ENCODE measurements at regions not wholly inside any gene's neighbourhood (a gene's known extent, or its start where the extent isn't known, plus 50 kb on each side); places are given as distances from the start of the nearest gene placed in this dataset.

DNA sequence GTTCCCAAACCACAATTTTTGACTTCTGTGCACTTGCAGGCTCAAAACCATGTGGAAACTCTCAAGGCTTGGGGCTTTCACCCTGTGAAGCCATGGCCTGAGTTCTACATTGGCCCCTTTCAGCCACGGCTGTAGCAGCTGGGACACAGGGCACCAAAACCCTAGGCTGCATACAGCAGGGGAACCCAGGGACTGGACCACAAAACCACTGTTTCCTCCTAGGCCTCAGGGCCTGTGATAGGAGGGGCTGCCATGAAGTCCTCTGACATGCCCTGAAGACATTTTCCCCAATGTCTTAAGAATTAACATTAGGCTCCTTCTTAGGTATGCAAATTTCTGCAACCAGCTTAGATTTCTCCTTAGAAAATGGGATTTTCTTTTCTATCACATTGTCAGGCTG lies 312.1 kb upstream of the TUSC1 start:
- DNase-seq (ENCODE audit: extremely low read depth, low read depth) = no peak
- TF ChIP-seq, protein P1, sequence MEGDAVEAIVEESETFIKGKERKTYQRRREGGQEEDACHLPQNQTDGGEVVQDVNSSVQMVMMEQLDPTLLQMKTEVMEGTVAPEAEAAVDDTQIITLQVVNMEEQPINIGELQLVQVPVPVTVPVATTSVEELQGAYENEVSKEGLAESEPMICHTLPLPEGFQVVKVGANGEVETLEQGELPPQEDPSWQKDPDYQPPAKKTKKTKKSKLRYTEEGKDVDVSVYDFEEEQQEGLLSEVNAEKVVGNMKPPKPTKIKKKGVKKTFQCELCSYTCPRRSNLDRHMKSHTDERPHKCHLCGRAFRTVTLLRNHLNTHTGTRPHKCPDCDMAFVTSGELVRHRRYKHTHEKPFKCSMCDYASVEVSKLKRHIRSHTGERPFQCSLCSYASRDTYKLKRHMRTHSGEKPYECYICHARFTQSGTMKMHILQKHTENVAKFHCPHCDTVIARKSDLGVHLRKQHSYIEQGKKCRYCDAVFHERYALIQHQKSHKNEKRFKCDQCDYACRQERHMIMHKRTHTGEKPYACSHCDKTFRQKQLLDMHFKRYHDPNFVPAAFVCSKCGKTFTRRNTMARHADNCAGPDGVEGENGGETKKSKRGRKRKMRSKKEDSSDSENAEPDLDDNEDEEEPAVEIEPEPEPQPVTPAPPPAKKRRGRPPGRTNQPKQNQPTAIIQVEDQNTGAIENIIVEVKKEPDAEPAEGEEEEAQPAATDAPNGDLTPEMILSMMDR (IDR thresholded peaks at IDR 0.05; ENCODE audit: low read depth, low read length) = no peak

DNA sequence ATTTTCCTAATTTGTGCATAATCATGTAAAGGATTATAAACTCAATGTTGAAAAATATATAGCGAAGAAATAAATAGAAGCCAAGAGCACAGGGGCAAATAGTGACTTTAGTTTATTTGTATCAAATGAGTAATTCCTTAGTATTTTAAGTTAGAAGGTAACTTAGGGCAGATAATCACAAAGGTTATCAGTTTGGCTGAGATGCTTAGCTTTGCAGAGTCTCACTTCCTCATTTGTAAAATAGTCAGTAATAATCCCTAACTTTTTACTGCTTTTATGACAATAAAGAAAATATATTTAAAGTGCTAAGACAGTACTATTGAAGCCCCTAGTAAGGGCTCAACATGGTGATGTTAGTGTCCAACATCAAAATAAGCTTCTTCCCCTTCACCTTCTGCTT lies 297.4 kb upstream of the TUSC1 start:
- DNase-seq (ENCODE audit: extremely low read depth, low read depth) = no peak
- TF ChIP-seq, protein P1 (IDR thresholded peaks at IDR 0.05; ENCODE audit: low read depth, low read length) = no peak

DNA sequence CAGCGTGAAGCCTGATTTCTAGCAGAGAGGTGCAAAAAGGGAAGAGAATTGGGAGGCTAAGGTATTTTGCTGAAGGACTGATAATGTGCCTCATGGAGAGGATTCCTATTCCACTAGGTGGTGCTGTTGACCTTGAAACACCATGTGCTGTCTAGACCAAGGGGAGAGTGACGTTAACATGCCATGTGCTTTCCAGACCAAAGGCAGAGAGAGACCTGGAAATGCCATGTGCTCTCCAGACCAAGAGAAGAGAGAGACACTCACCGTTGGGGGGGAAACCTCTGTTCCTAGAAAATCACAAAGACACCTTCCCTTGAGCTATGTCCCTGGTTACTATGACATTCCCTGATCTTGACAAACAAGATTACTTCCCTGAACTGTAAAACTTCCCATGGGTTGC lies 286.0 kb upstream of the TUSC1 start:
- peak; percentile 28 for DNase-seq (ENCODE audit: extremely low read depth, low read depth)
- TF ChIP-seq, protein P1 (IDR thresholded peaks at IDR 0.05; ENCODE audit: low read depth, low read length) = peak; percentile 68

DNA sequence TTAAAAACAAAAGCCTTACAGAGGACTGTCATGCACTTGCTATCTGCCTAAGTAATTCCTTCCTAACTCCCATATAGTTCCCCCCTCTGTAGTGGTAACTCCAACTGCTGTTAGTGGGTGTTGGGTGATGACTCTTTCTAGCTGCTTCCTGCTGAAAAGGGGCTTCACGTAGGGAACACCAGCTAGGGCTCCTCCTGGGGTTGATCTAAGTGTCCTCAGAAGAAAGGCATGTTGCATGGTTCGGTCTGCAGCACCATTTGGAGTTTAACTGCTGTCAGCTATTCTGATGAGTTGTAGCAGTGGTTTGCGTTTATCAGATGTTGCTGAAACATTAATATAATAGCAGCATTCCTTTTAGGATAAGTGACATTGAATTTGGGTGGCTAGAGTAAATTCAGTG lies 281.9 kb upstream of the TUSC1 start:
- TF ChIP-seq, protein P1 (IDR thresholded peaks at IDR 0.05; ENCODE audit: low read depth, low read length) = no peak
- no peak for DNase-seq (ENCODE audit: extremely low read depth, low read depth)

DNA sequence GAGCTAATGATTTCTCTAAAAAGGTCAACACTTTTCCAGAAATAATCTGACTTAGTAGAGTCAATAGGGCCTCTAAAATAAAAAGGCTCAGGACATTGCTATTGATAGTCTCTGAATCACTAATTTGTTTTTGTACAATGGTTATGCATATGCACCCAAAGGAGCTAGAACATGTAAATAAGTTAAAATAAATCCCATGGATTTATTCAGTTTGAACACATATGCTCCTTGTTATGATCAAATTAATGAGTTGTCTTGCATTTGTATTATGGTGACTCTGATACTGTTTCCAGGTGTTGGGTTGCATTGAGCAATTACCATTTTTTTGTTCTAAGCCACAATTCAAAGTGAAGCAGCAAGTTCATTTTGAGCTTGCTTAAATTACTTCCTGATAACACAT lies 276.0 kb upstream of the TUSC1 start:
- DNase-seq (ENCODE audit: extremely low read depth, low read depth) = no peak

DNA sequence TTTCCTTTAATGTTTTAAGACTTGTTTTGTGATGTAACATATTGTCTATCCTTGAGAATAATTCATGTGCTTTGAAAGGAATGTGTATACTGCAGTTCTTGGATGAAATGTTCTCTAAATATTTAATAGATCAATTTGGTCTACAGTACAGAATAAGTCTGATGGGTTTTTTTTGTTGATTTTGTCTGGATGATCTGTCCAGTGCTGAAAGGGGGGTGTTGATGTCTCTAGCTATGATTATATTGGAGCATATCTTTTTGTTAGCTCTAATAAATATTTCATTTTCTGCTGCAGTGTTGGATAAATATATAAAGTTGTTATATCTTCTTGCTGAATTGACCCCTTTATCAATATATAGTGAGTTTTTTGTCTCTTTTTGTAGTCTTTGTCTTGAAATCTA lies 269.9 kb upstream of the TUSC1 start:
- TF ChIP-seq, protein P1 (IDR thresholded peaks at IDR 0.05; ENCODE audit: low read depth, low read length) = no peak
- DNase-seq (ENCODE audit: extremely low read depth, low read depth) = no peak

More for the DNA sequence above, 276.0 kb upstream of the TUSC1 start:
- TF ChIP-seq, protein P1 (IDR thresholded peaks at IDR 0.05; ENCODE audit: low read depth, low read length) = no peak

DNA sequence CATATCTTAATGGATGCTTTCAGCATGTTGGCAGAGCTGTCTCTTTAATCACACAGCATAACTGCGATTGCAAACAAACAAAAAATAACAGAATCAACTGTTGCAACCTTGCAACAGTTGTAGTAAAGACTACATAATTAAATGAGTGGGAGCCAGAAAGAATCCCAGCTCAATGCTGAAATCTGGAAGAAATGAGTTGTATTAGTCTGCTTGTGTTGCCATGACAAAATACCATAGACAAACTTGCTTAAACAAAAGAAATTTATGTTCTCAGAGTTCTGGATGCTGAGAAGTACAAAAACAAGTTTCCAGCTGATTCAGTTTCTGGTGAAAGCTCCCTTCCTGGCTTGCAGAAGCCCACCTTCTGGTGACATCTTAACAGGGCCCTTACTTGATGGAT lies 260.9 kb upstream of the TUSC1 start:
- TF ChIP-seq, protein P1 (IDR thresholded peaks at IDR 0.05; ENCODE audit: low read depth, low read length) = no peak
- DNase-seq (ENCODE audit: extremely low read depth, low read depth) = no peak

Measured in AG09319 (cell line).